ENCODE measurements at regions not wholly inside any gene's neighbourhood (a gene's known extent, or its start where the extent isn't known, plus 50 kb on each side); places are given as distances from the start of the nearest gene placed in this dataset.

- TF ChIP-seq PBX3 (IDR thresholded peaks at IDR 0.05) = no peak
- no peak for TF ChIP-seq SIN3A (IDR thresholded peaks at IDR 0.05; ENCODE audit: borderline replicate concordance, low read depth, low read length)
- TF ChIP-seq NFIC (IDR thresholded peaks at IDR 0.05; ENCODE audit: borderline replicate concordance) = no peak
These were observed 88.7 kb upstream of the ATP8B1 start (continued) for GRCh38 chr18:57891707-57892391.

DNA sequence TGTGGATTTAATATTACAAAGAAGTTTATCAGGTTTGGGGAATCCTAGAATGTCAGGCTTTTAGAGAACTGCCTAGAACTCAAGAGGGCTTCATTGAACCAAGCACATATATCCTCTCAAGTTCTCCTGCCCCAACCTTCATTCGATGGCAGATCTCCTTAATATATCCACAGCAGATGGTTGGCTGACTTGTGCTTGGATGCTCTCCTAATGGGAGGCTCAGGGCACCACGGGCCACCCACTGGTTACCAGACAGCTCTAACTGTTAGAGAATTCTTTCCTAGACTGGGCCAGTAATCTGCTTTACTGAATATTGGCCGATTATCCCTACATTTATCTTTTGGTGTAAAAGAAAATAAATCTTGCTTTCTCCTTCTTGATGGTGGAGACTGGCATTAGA, 87.2 kb upstream of the ATP8B1 start:
- ChIA-PET CTCF (interaction anchor here (1.2 to 1.7 kb wide), 3 partner anchors 8 to 231 kb away, joined by 3 to 9 read pairs (median 3); partner anchors contain the start of gene NEDD4L), POLR2A (no interaction called here)
- no peaks in the 10 kb centered on the region for H3K9me2 ChIP-seq
- H3K9me3 ChIP-seq = no peaks in the 10 kb centered on the region
- peaks cover 0 to 4% of the 10 kb centered on the region in 2 experiments; a peak in 1 of 4 replicates for H3K4me1 ChIP-seq (ENCODE audit: control insufficient read depth in 1 of 2, insufficient read depth in 2 of 2, low read depth in 1 of 2, low read length in 1 of 2)
- WGBS (ENCODE audit: low lambda C conversion rate) = 40% methylated on average over 3 of the region's 3 CpGs
- no peaks in the 10 kb centered on the region for H3K79me2 ChIP-seq (ENCODE audit: insufficient read depth)
- no peak for DNase-seq
- H3K27me3 ChIP-seq (ENCODE audit: insufficient read depth) = no peaks in the 10 kb centered on the region
- H3F3A ChIP-seq (replicated peaks; ENCODE audit: insufficient read depth) = no peaks in the 10 kb centered on the region
- H3K4me3 ChIP-seq (ENCODE audit: low read depth in 2 of 2, low read length in 1 of 2) = no peak overlapping the region
- H3K27ac ChIP-seq (ENCODE audit: low read depth in 2 of 2, low read length in 1 of 2) = no peak overlapping the region
- H2AFZ ChIP-seq (ENCODE audit: low read depth) = no peak overlapping the region
- TF ChIP-seq SMC3 (IDR thresholded peaks at IDR 0.05; ENCODE audit: low read depth, low read length) (no peak), FOXM1 (IDR thresholded peaks at IDR 0.05; ENCODE audit: low read depth) (no peak), MXI1 (IDR thresholded peaks at IDR 0.05; ENCODE audit: low read depth, low read length) (no peak), TAF1 (IDR thresholded peaks at IDR 0.05; ENCODE audit: borderline replicate concordance, low read depth, low read length) (no peak), IRF3 (IDR thresholded peaks at IDR 0.05; ENCODE audit: low read depth, low read length) (no peak), CHD2 (IDR thresholded peaks at IDR 0.05; ENCODE audit: low read length, partially characterized antibody) (no peak), FOSL2 (IDR thresholded peaks at IDR 0.05; ENCODE audit: borderline replicate concordance, low read depth) (no peak), RXRA (IDR thresholded peaks at IDR 0.05; ENCODE audit: borderline replicate concordance, low read depth) (no peak), GATA2 (CRISPR knock-in tag; IDR thresholded peaks at IDR 0.05) (no peak), ZBTB33 (IDR thresholded peaks at IDR 0.05; ENCODE audit: borderline replicate concordance, low read depth) (no peak), NFIC (IDR thresholded peaks at IDR 0.05; ENCODE audit: borderline replicate concordance) (no peak), ELF1 (IDR thresholded peaks at IDR 0.05) (no peak), GABPA (IDR thresholded peaks at IDR 0.05; ENCODE audit: low read depth) (no peak)
- no peak overlapping the region for H3K9ac ChIP-seq
- H4K20me1 ChIP-seq (ENCODE audit: insufficient read depth) = no peaks in the 10 kb centered on the region
- no peaks in the 10 kb centered on the region for H3K36me3 ChIP-seq (replicated peaks in 1 of 2; ENCODE audit: control insufficient read depth in 1 of 2, insufficient read depth in 2 of 2, low read length in 1 of 2)
- H3K4me2 ChIP-seq = no peak overlapping the region
